Tibial nerve (tissue), 4 donors: ENCODE measurements at regions not wholly inside any gene's neighbourhood (a gene's known extent, or its start where the extent isn't known, plus 50 kb on each side); places are given as distances from the start of the nearest gene placed in this dataset.
"Not testable (repeated sequence)": the region's sequence is repeated elsewhere in the genome, so short reads cannot be mapped to it uniquely, and the experiment has no call there.

Experiments
- EP300 ChIP-seq, 2 donors: sonication (generic); formaldehyde crosslinking; IDR thresholded peaks; one replicate each; pipeline ENCODE4 v1.6.1; 2017; ENCODE audit warnings: antibody characterized with exemption in 2 of 2, mild to moderate bottlenecking in 1 of 2
- TF ChIP-seq, protein P1 (sequence below), 5 experiments: fragments of 200-600 bp in 3 of 5; fragments of 450-650 bp in 2 of 5; sonication (generic) in 3 of 5; IDR thresholded peaks; one replicate each; pipeline ENCODE4 v1.5.1; 2016 to 2019; ENCODE audit warnings: antibody characterized with exemption in 5 of 5, mild to moderate bottlenecking in 3 of 5, moderate library complexity in 2 of 5

DNA sequence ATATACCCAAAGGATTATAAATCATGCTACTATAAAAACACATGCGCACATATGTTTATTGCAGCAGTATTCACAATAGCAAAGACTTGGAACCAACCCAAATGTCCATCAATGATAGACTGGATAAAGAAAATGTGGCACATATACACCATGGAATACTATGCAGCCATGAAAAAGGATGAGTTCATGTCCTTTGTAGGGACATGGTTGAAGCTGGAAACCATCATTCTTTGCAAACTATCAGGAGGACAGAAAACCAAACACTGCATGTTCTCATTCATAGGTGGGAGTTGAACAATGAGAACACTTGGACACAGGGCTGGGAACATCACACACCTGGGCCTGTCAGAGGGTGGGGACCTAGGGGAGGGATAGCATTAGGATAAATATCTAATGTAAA, 98.9 kb upstream of the BCHE start:
- TF ChIP-seq, protein P1, sequence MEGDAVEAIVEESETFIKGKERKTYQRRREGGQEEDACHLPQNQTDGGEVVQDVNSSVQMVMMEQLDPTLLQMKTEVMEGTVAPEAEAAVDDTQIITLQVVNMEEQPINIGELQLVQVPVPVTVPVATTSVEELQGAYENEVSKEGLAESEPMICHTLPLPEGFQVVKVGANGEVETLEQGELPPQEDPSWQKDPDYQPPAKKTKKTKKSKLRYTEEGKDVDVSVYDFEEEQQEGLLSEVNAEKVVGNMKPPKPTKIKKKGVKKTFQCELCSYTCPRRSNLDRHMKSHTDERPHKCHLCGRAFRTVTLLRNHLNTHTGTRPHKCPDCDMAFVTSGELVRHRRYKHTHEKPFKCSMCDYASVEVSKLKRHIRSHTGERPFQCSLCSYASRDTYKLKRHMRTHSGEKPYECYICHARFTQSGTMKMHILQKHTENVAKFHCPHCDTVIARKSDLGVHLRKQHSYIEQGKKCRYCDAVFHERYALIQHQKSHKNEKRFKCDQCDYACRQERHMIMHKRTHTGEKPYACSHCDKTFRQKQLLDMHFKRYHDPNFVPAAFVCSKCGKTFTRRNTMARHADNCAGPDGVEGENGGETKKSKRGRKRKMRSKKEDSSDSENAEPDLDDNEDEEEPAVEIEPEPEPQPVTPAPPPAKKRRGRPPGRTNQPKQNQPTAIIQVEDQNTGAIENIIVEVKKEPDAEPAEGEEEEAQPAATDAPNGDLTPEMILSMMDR (IDR thresholded peaks at IDR 0.05) = not testable (repeated sequence)
- not testable (repeated sequence) for TF ChIP-seq EP300 (IDR thresholded peaks at IDR 0.05)
